ENCODE measurements at regions not wholly inside any gene's neighbourhood (a gene's known extent, or its start where the extent isn't known, plus 50 kb on each side); places are given as distances from the start of the nearest gene placed in this dataset.

DNA sequence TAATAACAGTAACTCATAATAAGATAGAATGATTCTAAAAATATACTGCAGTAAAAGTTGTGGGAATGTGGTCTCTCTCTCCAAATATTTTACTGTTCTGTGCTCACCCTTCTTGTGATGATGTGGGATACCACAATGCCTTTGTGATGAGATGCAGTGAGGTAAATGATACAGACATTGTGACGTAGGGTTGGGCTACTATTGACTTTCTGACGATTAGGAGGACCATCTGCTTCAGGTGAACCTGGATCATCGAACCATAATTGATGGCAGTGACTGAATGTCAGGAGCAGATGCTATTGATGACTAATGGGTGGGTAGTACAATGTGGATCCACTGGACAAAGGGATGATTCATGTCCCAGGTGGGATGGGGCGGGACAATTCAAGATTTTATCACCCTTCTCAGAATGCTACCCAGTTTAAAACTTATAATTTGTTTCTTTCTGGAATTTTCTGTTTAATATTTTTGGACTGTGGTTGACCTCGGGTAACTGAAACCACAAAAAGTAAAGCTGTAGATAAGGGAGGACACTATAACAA, 73.9 kb upstream of the ARMC3 start:
- TF ChIP-seq SUZ12 (IDR thresholded peaks at IDR 0.05; ENCODE audit: extremely low read depth, insufficient read depth, insufficient read length) (no peak), YY1 (IDR thresholded peaks at IDR 0.05; ENCODE audit: insufficient read depth, insufficient read length) (no peak)

Measured in NT2/D1 (cell line).